Hepatocyte (in vitro differentiated cells): ENCODE measurements at regions not wholly inside any gene's neighbourhood (a gene's known extent, or its start where the extent isn't known, plus 50 kb on each side); places are given as distances from the start of the nearest gene placed in this dataset.

Experiments
- DNase-seq: peaks from one replicate; pipeline ENCODE4 v3.0.0-alpha.2; 2016; ENCODE audit warnings: low spot score
- H2AFZ ChIP-seq: fragments of 200-600 bp; sonication (generic); 2 replicates; pipeline ENCODE4 v1.6.0; 2016; ENCODE audit warnings: antibody characterized with exemption, mild to moderate bottlenecking
- H3K27ac ChIP-seq: fragments of 200-600 bp; sonication (generic); 2 replicates; pipeline ENCODE4 v1.5.1; 2016; ENCODE audit warnings: mild to moderate bottlenecking
- H3K27me3 ChIP-seq: fragments of 200-600 bp; sonication (generic); 2 replicates; pipeline ENCODE4 v1.6.1; 2016
- H3K36me3 ChIP-seq: fragments of 200-600 bp; sonication (generic); replicated peaks from 2 replicates; pipeline ENCODE4 v1.5.1; 2016; ENCODE audit warnings: low read depth; ENCODE audit not compliant: insufficient read depth
- H3K4me1 ChIP-seq: fragments of 200-600 bp; sonication (generic); 2 replicates; pipeline ENCODE4 v1.5.1; 2016; ENCODE audit warnings: mild to moderate bottlenecking, moderate library complexity; ENCODE audit not compliant: insufficient read depth
- H3K4me2 ChIP-seq: fragments of 200-600 bp; sonication (generic); 2 replicates; pipeline ENCODE4 v1.6.0; 2016
- H3K4me3 ChIP-seq: fragments of 200-600 bp; sonication (generic); 2 replicates; pipeline ENCODE4 v1.5.1; 2016; ENCODE audit warnings: mild to moderate bottlenecking
- H3K79me2 ChIP-seq: fragments of 200-600 bp; sonication (generic); 2 replicates; pipeline ENCODE4 v1.6.0; 2017; ENCODE audit warnings: mild to moderate bottlenecking
- H3K9me2 ChIP-seq: fragments of 200-600 bp; sonication (generic); replicated peaks from 2 replicates; pipeline ENCODE4 v1.6.0; 2017; ENCODE audit warnings: mild to moderate bottlenecking; ENCODE audit not compliant: insufficient read depth
- H3K9me3 ChIP-seq: fragments of 200-600 bp; sonication (generic); 2 replicates; pipeline ENCODE4 v1.5.1; 2016; ENCODE audit warnings: low read depth, mild to moderate bottlenecking
- H4K20me1 ChIP-seq: fragments of 200-600 bp; sonication (generic); 2 replicates; pipeline ENCODE4 v1.6.0; 2016; ENCODE audit warnings: mild to moderate bottlenecking; ENCODE audit not compliant: insufficient read depth, poor library complexity, severe bottlenecking
- CTCF ChIP-seq: fragments of 200-600 bp; sonication (generic); IDR thresholded peaks from 2 replicates; pipeline ENCODE4 v1.5.1; 2016; ENCODE audit warnings: antibody characterized with exemption, mild to moderate bottlenecking; ENCODE audit not compliant: poor library complexity
- EZH2 ChIP-seq: fragments of 200-600 bp; sonication (generic); IDR thresholded peaks from 2 replicates; pipeline ENCODE4 v1.6.1; 2016; ENCODE audit warnings: antibody characterized with exemption, mild to moderate bottlenecking, borderline replicate concordance
- EZH2phosphoT487 ChIP-seq: fragments of 200-600 bp; sonication (generic); IDR thresholded peaks from one replicate; pipeline ENCODE4 v1.6.1; 2018; ENCODE audit warnings: antibody characterized with exemption, mild to moderate bottlenecking, low read depth, moderate library complexity; ENCODE audit not compliant: unreplicated experiment, severe bottlenecking
- WGBS: methylation state at CpG from one replicate; pipeline ENCODE4 v1.1.6; 2016; ENCODE audit warnings: low lambda C conversion rate; ENCODE audit errors: missing lambda C conversion rate; 5-methylcytosine and 5-hydroxymethylcytosine counted together

- H3K9me3 ChIP-seq: no peaks in the 10 kb centered on the region
Observed at GRCh38 chr4:123163501-123163900, 233.1 kb upstream of the SPRY1 start.

GRCh38 chr4:123166023-123166422 lies 230.6 kb upstream of the SPRY1 start:
- no peaks in the 10 kb centered on the region for H3K79me2 ChIP-seq
- H3K9me3 ChIP-seq: no peaks in the 10 kb centered on the region
- H4K20me1 ChIP-seq: no peaks in the 10 kb centered on the region
- no peak overlapping the region for H3K27ac ChIP-seq
- H3K4me2 ChIP-seq: no peak overlapping the region
- TF ChIP-seq CTCF (no peak), EZH2 (no peak), EZH2phosphoT487 (no peak)
- no peaks in the 10 kb centered on the region for H3K9me2 ChIP-seq
- no peaks in the 10 kb centered on the region for H3K27me3 ChIP-seq
- no peaks in the 10 kb centered on the region for H3K4me1 ChIP-seq
- no peak overlapping the region for H2AFZ ChIP-seq
- no peak for DNase-seq
- H3K36me3 ChIP-seq: no peaks in the 10 kb centered on the region
- H3K4me3 ChIP-seq: no peak overlapping the region
- 78% methylated on average over 3 of the region's 3 CpGs for WGBS

More at GRCh38 chr4:123163501-123163900, 233.1 kb upstream of the SPRY1 start:
- Histone ChIP-seq H3K36me3 (no peaks in the 10 kb centered on the region), H4K20me1 (no peaks in the 10 kb centered on the region), H3K4me1 (no peaks in the 10 kb centered on the region), H3K27me3 (no peaks in the 10 kb centered on the region), H3K9me2 (no peaks in the 10 kb centered on the region), H3K79me2 (no peaks in the 10 kb centered on the region), H3K27ac (no peak overlapping the region), H3K4me3 (no peak overlapping the region), H2AFZ (no peak overlapping the region), H3K4me2 (no peak overlapping the region)
- TF ChIP-seq CTCF (no peak), EZH2phosphoT487 (no peak), EZH2 (no peak)
- DNase-seq: no peak
- 83% methylated on average over 1 of the region's 1 CpG for WGBS

DNA sequence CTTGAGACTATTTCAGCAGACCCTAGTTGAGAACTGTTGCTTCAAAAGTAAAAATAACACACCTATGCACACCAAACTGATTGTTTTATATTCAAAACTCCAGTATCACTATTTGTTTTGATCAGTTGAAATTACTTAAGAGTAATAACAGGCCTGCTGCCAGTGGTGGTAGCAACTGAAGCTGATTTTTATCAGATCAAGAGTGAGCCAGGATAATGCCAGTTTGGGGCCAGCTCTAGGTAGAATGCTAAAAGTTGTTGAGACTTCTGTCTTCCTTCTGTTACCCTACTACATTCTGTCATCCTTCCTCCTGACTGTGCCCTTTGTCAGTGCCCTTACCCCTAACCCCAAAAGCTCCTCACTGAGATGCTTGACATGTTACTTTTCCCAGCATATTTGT lies 228.7 kb upstream of the SPRY1 start:
- no peak overlapping the region for H3K4me3 ChIP-seq

More for the DNA sequence above, 228.7 kb upstream of the SPRY1 start:
- H3K27me3 ChIP-seq: no peaks in the 10 kb centered on the region
- TF ChIP-seq EZH2 (no peak), CTCF (no peak), EZH2phosphoT487 (no peak)
- no peaks in the 10 kb centered on the region for H4K20me1 ChIP-seq
- H3K9me2 ChIP-seq: no peaks in the 10 kb centered on the region
- H2AFZ ChIP-seq: no peak overlapping the region
- no peak overlapping the region for H3K4me2 ChIP-seq
- H3K4me1 ChIP-seq: no peaks in the 10 kb centered on the region
- no peaks in the 10 kb centered on the region for H3K9me3 ChIP-seq
- DNase-seq: no peak
- no peak overlapping the region for H3K27ac ChIP-seq
- no peaks in the 10 kb centered on the region for H3K36me3 ChIP-seq
- H3K79me2 ChIP-seq: no peaks in the 10 kb centered on the region
